ENCODE measurements at regions not wholly inside any gene's neighbourhood (a gene's known extent, or its start where the extent isn't known, plus 50 kb on each side); places are given as distances from the start of the nearest gene placed in this dataset.

GRCh38 chr1:103247517-103247916 is 139.2 kb upstream of the COL11A1 start:
- DNase-seq = no peak

GRCh38 chr1:103243481-103243880 is 135.2 kb upstream of the COL11A1 start:
- no peak for DNase-seq

GRCh38 chr1:103239034-103239433 is 130.7 kb upstream of the COL11A1 start:
- DNase-seq = no peak

GRCh38 chr1:103230061-103230460 is 121.7 kb upstream of the COL11A1 start:
- DNase-seq = no peak

- DNase-seq = no peak
Observed at GRCh38 chr1:103220631-103221041, 112.3 kb upstream of the COL11A1 start.

GRCh38 chr1:103218821-103219220 is 110.5 kb upstream of the COL11A1 start:
- no peak for DNase-seq

GRCh38 chr1:103218369-103218768 is 110.0 kb upstream of the COL11A1 start:
- no peak for DNase-seq

GRCh38 chr1:103211073-103211472 is 102.8 kb upstream of the COL11A1 start:
- DNase-seq = no peak

GRCh38 chr1:103208844-103209243 is 100.5 kb upstream of the COL11A1 start:
- no peak for DNase-seq

- no peak for DNase-seq
Observed at GRCh38 chr1:103199001-103199400, 90.7 kb upstream of the COL11A1 start.

- DNase-seq = no peak
Observed at GRCh38 chr1:103198076-103198475, 89.8 kb upstream of the COL11A1 start.

- no peak for DNase-seq
Observed at GRCh38 chr1:103197216-103197615, 88.9 kb upstream of the COL11A1 start.

- DNase-seq = no peak
Observed at GRCh38 chr1:103194984-103195383, 86.7 kb upstream of the COL11A1 start.

- no peak for DNase-seq
Observed at GRCh38 chr1:103194060-103194459, 85.7 kb upstream of the COL11A1 start.

GRCh38 chr1:103191327-103191726 is 83.0 kb upstream of the COL11A1 start:
- no peak for DNase-seq

GRCh38 chr1:103190766-103191165 is 82.4 kb upstream of the COL11A1 start:
- DNase-seq = no peak

GRCh38 chr1:103187673-103188072 is 79.4 kb upstream of the COL11A1 start:
- DNase-seq = no peak

GRCh38 chr1:103180660-103181059 is 72.3 kb upstream of the COL11A1 start:
- DNase-seq = no peak

GRCh38 chr1:103177108-103177775 is 68.9 kb upstream of the COL11A1 start:
- DNase-seq = no peak

GRCh38 chr1:103171041-103171590 is 62.8 kb upstream of the COL11A1 start:
- no peak for DNase-seq

- no peak for DNase-seq
Observed at GRCh38 chr1:103170609-103171008, 62.3 kb upstream of the COL11A1 start.

- no peak for DNase-seq
Observed at GRCh38 chr1:103162360-103162759, 54.0 kb upstream of the COL11A1 start.

- no peak for DNase-seq
Observed at GRCh38 chr1:103160281-103160680, 52.0 kb upstream of the COL11A1 start.
